Activated B cell treated with CpG ODN at 0.5 μM for 24 hours (primary cell): ENCODE measurements at regions not wholly inside any gene's neighbourhood (a gene's known extent, or its start where the extent isn't known, plus 50 kb on each side); places are given as distances from the start of the nearest gene placed in this dataset.

Source experiments
- ATAC-seq: fragments of 200-7000 bp; cut with Tn5 transposase; one replicate; pipeline ENCODE4 v1.10.0; 2021; ENCODE audit warnings: low read depth, mild to moderate bottlenecking, moderate library complexity
- CTCF ChIA-PET: fragments of 350-600 bp; sonication (Branson Sonifier 250); formaldehyde crosslinking; loops from one replicate; lab custom pipeline; 2021; ENCODE audit warnings: antibody characterized with exemption; lab: Charles Lee
- POLR2A ChIA-PET: fragments of 350-600 bp; sonication (Branson Sonifier 250); formaldehyde crosslinking; loops from one replicate; lab custom pipeline; 2021; ENCODE audit warnings: antibody characterized with exemption; lab: Charles Lee
- DNase-seq: peaks from one replicate; pipeline ENCODE4 v3.0.0; 2022
- H3K27ac Mint-ChIP-seq: one replicate; pipeline ENCODE4 v1.8.0; 2020; ENCODE audit warnings: mixed read lengths
- H3K27me3 Mint-ChIP-seq: one replicate; pipeline ENCODE4 v1.8.0; 2021; ENCODE audit warnings: mixed read lengths
- H3K36me3 Mint-ChIP-seq: one replicate; pipeline ENCODE4 v1.8.0; 2021; ENCODE audit warnings: low read depth, mixed read lengths
- H3K4me1 Mint-ChIP-seq: one replicate; pipeline ENCODE4 v1.8.0; 2021; ENCODE audit warnings: mixed read lengths
- H3K4me3 Mint-ChIP-seq: one replicate; pipeline ENCODE4 v1.8.0; 2020; ENCODE audit warnings: mild to moderate bottlenecking, mixed read lengths
- H3K9me3 Mint-ChIP-seq: one replicate; pipeline ENCODE4 v1.8.0; 2020; ENCODE audit warnings: mixed read lengths
- CTCF ChIP-seq: fragments of 200-600 bp; IDR thresholded peaks from one replicate; pipeline ENCODE4 v1.8.0; 2022; ENCODE audit warnings: antibody characterized with exemption, mild to moderate bottlenecking
- intact Hi-C: fragments of 100-400 bp; cut with micrococcal nuclease; formaldehyde crosslinking; loops from one replicate; pipeline ENCODE4 v1.15.1; 2024

- DNase-seq (no peak), ATAC-seq (no peak)
- Mint-ChIP-seq H3K36me3 (no peaks in the 10 kb centered on the region), H3K27ac (no peak overlapping the region), H3K4me1 (no peaks in the 10 kb centered on the region), H3K4me3 (no peak overlapping the region), H3K27me3 (no peaks in the 10 kb centered on the region), H3K9me3 (no peaks in the 10 kb centered on the region)
- ChIA-PET CTCF (no interaction called here), POLR2A (no interaction called here)
- no peak for TF ChIP-seq CTCF
- intact Hi-C loops, result no loop called here
Measured at GRCh38 chr3:95088464-95088863, 1025.6 kb downstream of the NSUN3 start.

DNA sequence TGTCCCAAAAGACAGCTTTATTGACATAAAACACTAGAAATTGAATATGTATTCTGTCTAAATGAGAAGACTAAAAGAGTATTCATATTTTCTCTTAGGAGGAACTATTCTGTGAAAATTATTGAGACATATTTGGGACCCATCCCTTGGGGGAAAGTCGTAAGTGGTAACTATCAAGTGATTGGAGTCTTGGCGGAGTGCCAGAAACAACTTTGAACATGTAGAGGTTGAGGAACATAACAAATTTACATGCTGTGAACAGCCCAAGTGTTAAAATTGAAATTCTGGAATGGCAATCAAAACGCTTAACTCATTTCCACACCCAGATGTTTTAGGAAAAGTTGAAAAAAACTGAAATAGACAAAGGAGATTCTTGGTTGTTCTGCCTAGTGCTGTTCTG lies 1034.6 kb downstream of the NSUN3 start:
- ChIA-PET CTCF (no interaction called here), POLR2A (no interaction called here)
- ATAC-seq (no peak), DNase-seq (no peak)
- intact Hi-C loops, result no loop called here
- peaks cover 6% of the 10 kb centered on the region for H3K9me3 Mint-ChIP-seq
- H3K27me3 Mint-ChIP-seq, result no peaks in the 10 kb centered on the region
- H3K27ac Mint-ChIP-seq, result no peak overlapping the region
- no peak overlapping the region for H3K4me3 Mint-ChIP-seq
- H3K4me1 Mint-ChIP-seq, result no peaks in the 10 kb centered on the region
- TF ChIP-seq CTCF, result no peak
- no peaks in the 10 kb centered on the region for H3K36me3 Mint-ChIP-seq

GRCh38 chr3:95120921-95121320 lies 1058.1 kb downstream of the NSUN3 start:
- DNase-seq (no peak), ATAC-seq (no peak)
- no peak overlapping the region for H3K27ac Mint-ChIP-seq
- TF ChIP-seq CTCF, result no peak
- no peaks in the 10 kb centered on the region for H3K9me3 Mint-ChIP-seq
- no peaks in the 10 kb centered on the region for H3K4me1 Mint-ChIP-seq
- no peaks in the 10 kb centered on the region for H3K27me3 Mint-ChIP-seq
- ChIA-PET CTCF (no interaction called here), POLR2A (no interaction called here)
- intact Hi-C loops, result no loop called here
- H3K4me3 Mint-ChIP-seq, result no peak overlapping the region
- no peaks in the 10 kb centered on the region for H3K36me3 Mint-ChIP-seq

GRCh38 chr3:95123104-95123503 lies 1060.2 kb downstream of the NSUN3 start:
- no peak for TF ChIP-seq CTCF
- no peaks in the 10 kb centered on the region for H3K4me1 Mint-ChIP-seq
- H3K4me3 Mint-ChIP-seq, result no peak overlapping the region
- no peak overlapping the region for H3K27ac Mint-ChIP-seq
- CTCF ChIA-PET, result no interaction called here
- POLR2A ChIA-PET, result no interaction called here
- ATAC-seq (no peak), DNase-seq (no peak)
- peaks cover 2% of the 10 kb centered on the region for H3K9me3 Mint-ChIP-seq
- no peaks in the 10 kb centered on the region for H3K27me3 Mint-ChIP-seq
- no peaks in the 10 kb centered on the region for H3K36me3 Mint-ChIP-seq
- intact Hi-C loops, result no loop called here

DNA sequence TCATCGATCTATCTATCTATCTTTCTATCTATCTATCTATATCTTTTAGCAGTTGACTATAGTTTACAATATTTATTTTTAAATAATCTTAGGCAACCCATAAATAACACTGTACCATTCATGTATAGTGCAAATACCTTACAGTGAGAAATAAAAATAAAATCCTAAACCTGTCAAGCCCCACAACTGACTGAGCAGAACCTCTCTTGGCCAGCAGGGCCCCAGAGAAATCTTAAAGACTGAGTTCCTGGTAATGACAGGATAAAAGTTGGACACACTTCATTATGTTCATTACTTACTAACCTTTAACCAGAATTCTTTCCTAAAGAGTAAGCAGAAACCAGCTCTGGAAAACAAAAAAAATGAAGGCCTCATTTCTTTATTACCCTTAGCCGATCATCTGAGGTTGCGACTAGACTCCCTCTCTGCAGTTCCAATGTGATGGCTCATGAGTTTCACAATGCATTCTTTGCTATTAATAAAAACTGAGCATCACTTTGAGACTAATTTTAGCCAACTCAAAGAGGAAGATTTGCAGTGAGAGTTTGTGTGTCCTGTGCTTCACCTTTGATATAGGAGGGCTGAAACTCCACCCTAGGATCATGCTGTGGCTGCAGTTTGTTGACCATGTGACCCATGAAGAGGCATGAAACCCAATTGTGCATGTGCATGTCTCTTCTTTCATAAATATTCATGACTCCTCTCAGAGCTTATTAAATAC lies 1072.0 kb downstream of the NSUN3 start:
- H3K36me3 Mint-ChIP-seq, result no peaks in the 10 kb centered on the region
- H3K27ac Mint-ChIP-seq, result no peak overlapping the region
- TF ChIP-seq CTCF, result no peak
- no peaks in the 10 kb centered on the region for H3K4me1 Mint-ChIP-seq
- intact Hi-C loops, result no loop called here
- no peaks in the 10 kb centered on the region for H3K27me3 Mint-ChIP-seq
- ChIA-PET CTCF (no interaction called here), POLR2A (no interaction called here)
- no peak for DNase-seq
- peaks cover 7% of the 10 kb centered on the region for H3K9me3 Mint-ChIP-seq
- no peak for ATAC-seq
- no peak overlapping the region for H3K4me3 Mint-ChIP-seq
